ENCODE measurements at regions not wholly inside any gene's neighbourhood (a gene's known extent, or its start where the extent isn't known, plus 50 kb on each side); places are given as distances from the start of the nearest gene placed in this dataset.

GRCh38 chr2:78535395-78535794 is 490.1 kb upstream of the REG3G start:
- no peak overlapping the region for H4K8ac ChIP-seq (ENCODE audit: low read depth in 2 of 2, low read length in 2 of 2)

More at GRCh38 chr2:78535395-78535794, 490.1 kb upstream of the REG3G start:
- CTCF ChIA-PET: interaction anchor here (0.6 kb wide), 1 partner anchor 1356 kb away, joined by 8 read pairs; no protein-coding TSS in a partner anchor
- no peak overlapping the region for H3K56ac ChIP-seq (ENCODE audit: extremely low read depth, insufficient read depth, low read length)
- H3K36me3 ChIP-seq (ENCODE audit: control insufficient read depth, insufficient read depth, low read length): no peaks in the 10 kb centered on the region
- no peaks in the 10 kb centered on the region for H3K79me1 ChIP-seq (ENCODE audit: low read depth in 1 of 2, low read length in 2 of 2)
- H3K27ac ChIP-seq (ENCODE audit: insufficient read depth, low read length): no peak overlapping the region
- no peaks in the 10 kb centered on the region for H4K20me1 ChIP-seq (ENCODE audit: insufficient read depth, low read length)
- H2AK5ac ChIP-seq (ENCODE audit: low read depth, low read length): no peak overlapping the region
- in situ Hi-C loops (cut with MboI; ENCODE audit: low sequenced_read_pairs) (no loop called here), dilution Hi-C loops (cut with HindIII; ENCODE audit: low sequenced_read_pairs, unreplicated experiment) (no loop called here), intact Hi-C loops (cut with micrococcal nuclease) (no loop called here)
- H3K4ac ChIP-seq (ENCODE audit: low read depth, low read length): no peak overlapping the region
- no peaks in the 10 kb centered on the region for H3K27me3 ChIP-seq (ENCODE audit: control insufficient read depth, insufficient read depth, low read length)
- TF ChIP-seq SMC3 (IDR thresholded peaks at IDR 0.05; ENCODE audit: low read depth, low read length) (no peak), MAZ (IDR thresholded peaks at IDR 0.05; ENCODE audit: borderline replicate concordance, low read depth, low read length) (no peak), RAD21 (IDR thresholded peaks at IDR 0.05; ENCODE audit: low read length) (no peak), POLR2A (IDR thresholded peaks at IDR 0.05; ENCODE audit: low read depth, low read length) (no peak), RCOR1 (IDR thresholded peaks at IDR 0.05; ENCODE audit: insufficient replicate concordance, low read length) (no peak), CTCF (conservative IDR thresholded peaks at IDR 0.05; ENCODE audit: low read depth, low read length) (no peak), MAFK (IDR thresholded peaks at IDR 0.05; ENCODE audit: low read depth, low read length) (no peak), NFE2L2 (IDR thresholded peaks at IDR 0.05; ENCODE audit: low read depth, low read length) (no peak), CEBPB (IDR thresholded peaks at IDR 0.05; ENCODE audit: low read depth, low read length) (no peak)
- no peak overlapping the region for H2BK5ac ChIP-seq (ENCODE audit: low read depth, low read length, poor library complexity, severe bottlenecking)
- no peak overlapping the region for H3K18ac ChIP-seq (ENCODE audit: low read depth, low read length)
- no peak overlapping the region for H2BK20ac ChIP-seq (ENCODE audit: low read depth, low read length)
- H3K14ac ChIP-seq (replicated peaks; ENCODE audit: low read depth, low read length): no peak overlapping the region
- no peak overlapping the region for H3K23ac ChIP-seq (ENCODE audit: low read depth, low read length)
- ATAC-seq (ENCODE audit: low read depth) (no peak), DNase-seq (no peak)
- BruUV-seq (replicated peaks): no TSS peak
- H2AFZ ChIP-seq (replicated peaks; ENCODE audit: low read length, poor library complexity): no peak overlapping the region
- no peak overlapping the region for H2AK9ac ChIP-seq (replicated peaks; ENCODE audit: low read depth, low read length, poor library complexity)
- no peaks in the 10 kb centered on the region for H3K9me1 ChIP-seq (ENCODE audit: insufficient read depth, low read length)
- H4K5ac ChIP-seq (ENCODE audit: low read depth, low read length): no peak overlapping the region
- H3K4me3 ChIP-seq (ENCODE audit: insufficient read depth, low read depth, low read length): no peak overlapping the region
- no peak overlapping the region for H3K9ac ChIP-seq (ENCODE audit: low read depth, low read length)
- no peaks in the 10 kb centered on the region for H3K4me1 ChIP-seq (ENCODE audit: control insufficient read depth, insufficient read depth, low read length)
- H4K91ac ChIP-seq (ENCODE audit: insufficient read depth, low read depth, low read length): no peak overlapping the region
- no peak overlapping the region for H2BK15ac ChIP-seq (ENCODE audit: low read depth, low read length)
- H2BK120ac ChIP-seq (ENCODE audit: low read depth, low read length): no peak overlapping the region
- POLR2A ChIA-PET (ENCODE audit: unreplicated experiment): no interaction called here
- no peak overlapping the region for H3K4me2 ChIP-seq (ENCODE audit: low read depth, low read length)
- peaks cover 2% of the 10 kb centered on the region; the same call in 1 of the 2 replicates for H3K9me3 ChIP-seq (ENCODE audit: control insufficient read depth, insufficient read depth, low read length)

Data from IMR-90 (cell line).